OCI-M2 (cell line): ENCODE measurements at regions not wholly inside any gene's neighbourhood (a gene's known extent, or its start where the extent isn't known, plus 50 kb on each side); places are given as distances from the start of the nearest gene placed in this dataset.
"Not testable (repeated sequence)": the region's sequence is repeated elsewhere in the genome, so short reads cannot be mapped to it uniquely, and the experiment has no call there.

Experiments used
- DNase-seq: peaks from one replicate; lab custom pipeline; 2025; ENCODE audit not compliant: unreplicated experiment; lab: John Stamatoyannopoulos, UW

DNA sequence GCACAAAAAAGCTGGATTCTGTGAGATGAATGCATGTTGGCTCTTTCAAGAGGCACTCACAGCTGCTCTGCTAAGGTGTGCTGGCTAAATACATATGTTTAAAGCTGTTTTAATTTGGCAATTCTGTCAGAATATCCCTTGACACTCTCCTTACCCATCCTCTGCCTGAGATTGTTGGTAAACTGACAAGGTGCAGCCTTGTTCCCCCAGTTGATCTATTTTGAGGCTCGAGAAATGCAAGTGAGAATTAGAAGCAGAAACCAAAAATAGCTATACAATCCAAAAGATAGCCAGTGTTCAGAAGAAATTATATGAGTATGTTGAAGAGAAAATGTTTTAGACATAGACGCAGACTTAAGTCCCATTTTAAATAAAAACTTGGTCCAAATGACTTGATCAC lies 971.7 kb upstream of the GYPC start:
- no peak for DNase-seq

DNA sequence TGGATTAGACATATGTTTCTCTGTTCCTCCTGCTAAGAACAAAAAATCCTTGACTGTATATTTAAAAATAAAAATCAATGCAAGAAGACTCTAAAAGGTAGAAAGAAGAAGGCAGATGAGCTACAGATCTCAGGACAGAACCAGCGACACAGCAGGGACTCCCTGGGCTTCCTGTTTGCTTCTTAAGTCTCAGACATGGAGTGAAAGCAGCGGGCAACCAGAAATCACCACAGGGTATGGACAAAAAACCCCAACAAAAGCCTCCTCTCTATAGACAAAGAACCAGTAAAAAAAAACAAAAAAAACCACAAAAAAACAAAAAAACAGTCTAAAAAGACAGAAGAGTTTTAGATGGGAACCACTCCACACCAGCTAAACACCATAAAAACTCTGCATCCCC lies 971.0 kb upstream of the GYPC start:
- no peak for DNase-seq

DNA sequence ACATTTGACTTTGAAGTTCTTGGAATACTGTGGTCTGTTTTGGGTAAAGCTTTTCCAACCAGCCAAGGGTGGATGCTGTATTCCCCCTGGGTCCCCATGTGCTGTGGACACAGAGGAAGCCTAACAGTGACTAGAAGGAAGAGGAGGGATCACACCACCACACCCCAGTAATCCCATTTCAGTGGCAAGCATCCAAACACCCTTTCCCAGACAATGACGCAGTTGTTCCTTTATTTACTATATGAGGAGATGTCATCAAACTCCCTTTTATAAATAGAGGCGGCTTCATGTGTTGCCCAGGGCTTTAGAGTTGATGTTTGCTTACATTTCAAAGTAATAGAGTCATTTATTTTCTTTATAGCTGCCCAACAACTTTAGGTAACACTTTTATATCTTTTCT lies 959.4 kb upstream of the GYPC start:
- DNase-seq, result no peak

DNA sequence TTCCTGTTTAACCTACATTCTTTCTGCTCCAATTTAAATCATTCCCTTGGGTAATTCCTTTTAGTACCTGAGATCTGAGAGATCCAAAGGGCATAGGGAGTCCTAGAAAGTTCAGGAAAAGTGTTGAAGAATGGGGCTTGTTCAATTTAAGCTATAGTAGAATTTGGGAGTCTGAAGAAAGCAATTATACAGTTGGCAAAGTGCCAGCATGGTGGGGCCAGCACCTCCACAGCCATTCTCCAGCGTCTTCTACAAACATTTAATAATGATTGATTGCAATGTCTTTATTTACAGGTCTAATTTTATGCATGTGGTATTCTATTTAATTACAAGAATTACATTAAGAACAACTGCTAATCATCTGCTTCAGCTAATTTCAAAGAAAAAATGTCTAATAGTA lies 957.7 kb upstream of the GYPC start:
- DNase-seq, result no peak

DNA sequence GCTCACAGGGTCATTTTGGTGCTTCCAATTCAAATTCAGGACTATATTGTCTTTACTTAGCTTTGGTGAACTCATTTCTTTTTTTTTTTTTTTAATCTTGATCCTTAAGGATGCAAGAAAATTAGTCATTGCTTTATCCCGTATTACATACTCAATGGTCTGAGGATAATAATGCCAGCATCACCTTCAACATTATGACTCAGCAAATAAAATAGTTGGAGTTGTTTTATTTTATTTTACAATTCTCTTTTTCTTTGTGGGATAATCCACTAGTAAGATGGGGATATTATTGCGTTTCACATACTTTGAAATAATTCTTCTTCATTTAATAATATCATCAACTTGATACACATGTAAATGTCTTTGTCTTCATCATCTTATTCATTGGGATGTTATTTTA lies 954.9 kb upstream of the GYPC start:
- no peak for DNase-seq

DNA sequence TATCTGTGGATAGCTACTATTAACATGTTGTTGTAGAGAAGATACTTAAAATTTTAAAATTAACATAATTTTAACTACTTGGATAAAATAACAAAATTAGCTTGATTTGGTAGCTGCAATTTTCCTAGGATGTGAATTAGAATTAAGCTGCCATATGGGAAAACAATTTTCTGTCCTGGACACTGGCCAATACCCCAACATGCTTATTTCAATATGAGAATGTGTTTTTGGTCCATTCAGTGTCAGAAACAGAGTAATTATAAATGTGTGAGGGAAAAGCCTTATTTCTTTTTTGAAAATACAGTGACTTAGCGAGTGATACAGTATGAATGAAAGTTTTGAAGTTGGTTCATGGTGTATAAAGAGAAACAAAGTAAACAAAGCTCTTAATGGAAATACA lies 948.3 kb upstream of the GYPC start:
- DNase-seq, result no peak

DNA sequence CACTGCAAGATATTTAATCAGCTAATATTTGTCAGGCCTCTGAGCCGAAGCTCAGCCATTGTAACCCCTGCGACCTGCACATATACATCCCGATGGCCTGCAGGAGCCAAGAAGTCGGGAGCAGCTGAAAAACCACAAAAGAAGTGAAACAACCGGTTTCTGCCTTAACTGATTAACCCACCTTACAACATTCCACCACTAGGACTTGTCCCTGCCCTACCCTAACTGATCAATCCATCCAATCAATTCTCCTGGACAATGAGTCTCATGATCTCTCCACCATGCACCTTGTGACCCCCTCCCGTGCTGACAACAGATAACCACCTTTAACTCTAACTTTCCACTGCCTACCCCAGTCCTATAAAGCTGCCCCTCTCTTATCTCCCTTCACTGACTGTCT lies 945.4 kb upstream of the GYPC start:
- DNase-seq, result no peak

DNA sequence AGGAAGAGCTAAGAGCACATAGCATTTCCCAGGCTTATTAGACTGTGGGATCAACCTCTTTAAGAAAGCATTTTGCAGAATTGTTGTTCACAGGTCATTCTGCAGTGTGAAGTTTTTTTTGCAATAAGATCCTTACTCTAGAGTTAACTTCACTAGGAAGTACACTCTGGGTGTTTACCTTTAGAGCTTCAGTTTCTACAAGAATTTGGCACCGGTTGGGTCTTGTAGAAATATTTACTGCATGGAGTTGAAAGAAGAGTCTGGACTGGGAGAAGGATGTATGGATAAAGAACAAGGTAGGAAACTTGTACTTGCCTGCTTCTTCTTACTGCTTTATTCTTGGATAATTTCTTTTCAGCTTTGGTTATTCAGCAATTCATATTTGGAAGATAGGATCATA lies 944.9 kb upstream of the GYPC start:
- DNase-seq, result no peak

DNA sequence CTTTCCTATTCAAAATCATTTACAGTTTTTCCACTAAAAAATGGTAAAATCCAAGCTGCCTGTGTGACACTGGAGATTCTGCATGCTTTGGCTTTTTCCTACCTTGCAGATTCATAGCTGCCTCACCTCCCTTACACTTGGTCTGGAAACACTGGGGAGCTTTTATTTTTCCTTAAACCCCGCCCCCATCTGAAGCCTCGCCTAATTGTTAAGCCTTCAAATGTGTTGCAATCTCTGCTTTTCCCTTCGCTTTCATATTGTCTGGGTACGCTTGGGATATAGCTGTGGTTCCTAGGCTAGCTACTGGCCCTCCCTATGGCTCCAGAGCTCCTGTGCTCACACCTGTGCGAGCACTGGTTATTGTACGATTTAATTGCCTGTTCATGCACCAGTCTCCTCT lies 942.4 kb upstream of the GYPC start:
- no peak for DNase-seq

DNA sequence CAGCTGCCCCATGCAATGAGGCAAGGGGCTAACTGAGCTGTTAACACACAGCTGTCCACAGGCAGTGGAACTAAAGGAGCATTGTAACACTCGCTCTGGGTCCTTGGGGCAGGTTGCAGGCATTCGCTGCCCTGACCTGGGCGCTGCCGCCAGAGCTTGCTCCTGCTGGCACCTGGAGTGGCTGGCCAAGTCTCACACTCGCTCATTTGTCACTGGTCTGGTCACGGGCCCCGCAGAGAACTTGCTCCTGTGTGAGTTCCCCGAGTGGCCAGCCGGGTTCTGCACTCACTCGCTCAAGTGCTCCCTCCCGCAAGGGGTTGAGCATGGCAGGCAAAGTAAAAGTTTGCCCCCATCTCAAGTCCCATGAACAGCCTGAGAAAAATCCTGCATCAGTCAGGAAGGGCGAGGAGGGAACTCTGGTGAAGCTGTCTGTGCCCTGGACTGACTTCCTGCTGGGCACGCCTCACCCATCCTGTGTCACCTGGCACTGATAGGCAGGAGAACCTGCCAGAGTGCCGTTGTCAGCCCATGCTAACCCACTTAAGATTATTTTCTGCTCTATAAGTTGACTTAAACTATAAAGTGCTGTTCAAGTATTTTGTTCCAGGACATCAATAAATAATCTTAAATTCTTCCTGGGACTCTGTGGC lies 934.8 kb upstream of the GYPC start:
- no peak for DNase-seq

DNA sequence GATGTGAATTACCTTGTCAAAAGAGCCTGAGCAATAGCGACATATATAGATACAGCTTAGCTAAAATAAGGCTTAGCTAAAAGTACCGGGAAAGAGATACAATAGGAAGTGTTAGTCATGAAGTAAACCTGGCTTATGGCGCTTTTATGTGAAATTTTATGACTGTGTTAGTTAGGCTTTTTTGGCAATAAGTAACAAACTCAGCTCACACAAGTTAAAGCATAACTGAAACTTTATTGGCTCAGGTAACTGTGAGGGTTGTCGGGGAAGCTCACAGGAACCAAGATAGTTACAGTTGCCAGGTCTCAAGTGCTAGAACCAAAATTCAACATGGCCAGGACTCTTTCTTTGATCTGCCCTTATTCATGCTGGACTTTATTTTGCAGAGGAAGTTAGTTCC lies 925.0 kb upstream of the GYPC start:
- no peak for DNase-seq

DNA sequence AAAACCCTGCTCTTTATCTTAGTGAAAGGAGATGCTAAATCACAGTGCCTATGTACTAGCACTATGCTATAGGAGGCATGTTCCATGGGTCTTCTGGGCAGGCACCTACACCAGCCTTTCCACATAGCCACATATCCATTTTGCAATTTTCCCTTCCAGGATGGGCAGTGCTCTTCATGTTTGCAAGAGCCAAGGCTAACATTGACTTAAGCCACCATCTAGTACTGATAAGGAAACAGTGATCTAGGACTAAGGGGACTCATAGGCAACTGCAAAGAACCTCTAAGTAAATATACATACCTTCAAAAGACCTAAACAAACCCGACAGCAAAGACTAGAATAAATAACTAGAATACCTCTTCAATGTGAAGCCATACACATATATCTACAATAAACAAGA lies 919.7 kb upstream of the GYPC start:
- no peak for DNase-seq

DNA sequence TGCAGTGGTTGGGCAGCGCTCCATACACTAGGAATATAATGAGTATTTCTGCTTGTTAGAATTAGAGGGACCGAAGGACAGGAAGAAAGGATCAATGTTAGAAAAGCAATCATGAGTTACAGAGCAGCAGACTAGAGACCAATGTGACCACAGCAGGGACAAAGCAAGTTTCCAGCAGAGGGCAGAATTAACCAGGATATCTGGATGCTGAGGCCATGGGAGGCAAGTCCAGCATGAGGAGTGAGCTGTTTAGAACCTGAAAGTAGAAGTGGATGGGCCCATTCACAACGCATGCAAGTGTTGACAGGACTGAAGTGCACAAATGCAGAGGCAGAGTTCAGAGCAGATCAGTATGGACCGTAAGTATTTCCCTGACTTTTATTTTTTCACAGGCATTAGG lies 910.4 kb upstream of the GYPC start:
- DNase-seq, result no peak

DNA sequence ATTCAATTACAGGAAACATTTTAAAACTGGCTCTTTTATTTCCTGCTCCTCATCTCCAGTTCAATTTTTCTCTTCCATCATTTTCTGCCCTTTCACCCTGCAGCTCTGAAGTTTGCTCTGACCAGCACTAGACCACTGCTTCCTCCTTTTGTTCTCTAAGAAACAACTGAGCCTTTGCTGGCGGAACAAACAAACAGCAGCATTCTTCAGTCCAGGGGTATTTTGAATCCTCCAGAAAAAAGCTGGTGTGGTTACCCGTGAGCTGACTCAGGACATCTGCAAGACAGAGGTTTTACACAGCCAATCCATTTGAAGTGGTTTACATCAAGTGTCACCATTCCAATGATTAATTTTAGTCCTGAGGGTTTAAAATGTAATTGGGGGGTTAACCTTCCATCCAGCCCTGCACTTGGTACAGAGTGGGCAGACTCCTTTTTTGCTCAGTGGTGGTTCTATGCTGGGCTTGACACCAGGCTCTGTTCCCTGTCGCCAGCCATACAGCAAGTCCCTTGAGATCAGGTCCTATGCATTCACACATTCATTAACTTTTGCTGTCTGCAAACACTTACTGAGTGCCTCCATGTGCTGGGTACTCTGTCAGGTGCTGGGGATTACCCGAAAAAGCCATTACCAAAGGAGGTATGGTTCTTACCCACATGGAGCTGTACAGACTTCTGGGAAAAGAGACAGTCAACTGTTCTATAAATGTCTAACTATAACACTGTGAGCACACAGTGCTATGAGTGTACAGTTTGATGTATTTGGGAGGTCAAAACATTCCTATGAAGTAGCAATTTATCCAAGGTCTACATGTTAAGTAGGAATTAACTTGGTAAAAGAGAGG lies 909.4 kb upstream of the GYPC start:
- no peak for DNase-seq

DNA sequence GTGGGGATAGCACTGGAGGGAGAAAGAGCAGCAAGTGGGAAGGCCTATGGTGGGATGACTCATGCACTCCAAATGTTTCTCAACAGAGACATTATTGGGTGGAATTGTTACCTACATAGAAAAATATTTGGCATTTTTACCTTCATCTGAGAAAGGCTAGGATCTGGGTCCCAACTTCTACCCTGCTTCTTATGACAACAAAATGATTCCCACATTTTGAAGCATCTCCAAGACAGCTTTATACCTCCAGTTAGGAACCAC lies 908.9 kb upstream of the GYPC start:
- no peak for DNase-seq

DNA sequence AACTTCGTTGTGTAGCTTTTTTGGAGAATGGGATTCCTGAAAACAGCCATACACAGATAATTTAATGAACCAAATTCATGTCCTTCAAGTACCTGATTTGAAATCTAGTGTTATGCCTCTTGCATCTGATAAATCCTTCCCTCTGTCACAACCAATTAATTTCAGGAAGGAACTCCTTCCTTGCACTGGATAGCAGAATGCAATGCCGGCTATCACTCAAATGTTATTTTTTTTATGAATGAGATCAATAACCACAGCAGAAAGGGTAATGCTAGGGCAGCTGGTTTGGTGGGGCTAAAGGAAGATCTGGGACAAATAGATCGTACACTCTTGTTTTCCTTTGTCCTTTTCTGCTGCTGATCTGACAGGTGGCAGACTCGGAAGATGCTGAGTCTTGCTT lies 899.5 kb upstream of the GYPC start:
- DNase-seq, result no peak

DNA sequence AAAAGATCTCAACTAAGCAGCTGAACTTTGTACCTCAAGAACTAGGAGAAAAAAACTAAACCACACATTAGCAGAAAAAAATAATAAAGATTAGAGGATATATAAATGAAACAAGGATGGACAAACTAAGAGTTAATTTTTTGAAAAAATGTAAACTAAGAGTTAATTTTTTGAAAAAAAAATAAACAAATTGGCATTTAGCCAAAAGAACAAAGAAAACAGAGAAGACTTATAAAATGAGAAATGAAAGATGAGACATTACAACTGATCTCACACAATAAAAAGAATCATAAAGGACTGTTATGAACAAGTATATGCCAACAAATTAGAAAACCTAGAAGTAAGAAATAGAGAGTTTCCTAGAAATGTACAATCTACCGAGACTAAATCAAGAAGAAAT lies 859.2 kb upstream of the GYPC start:
- no peak for DNase-seq

DNA sequence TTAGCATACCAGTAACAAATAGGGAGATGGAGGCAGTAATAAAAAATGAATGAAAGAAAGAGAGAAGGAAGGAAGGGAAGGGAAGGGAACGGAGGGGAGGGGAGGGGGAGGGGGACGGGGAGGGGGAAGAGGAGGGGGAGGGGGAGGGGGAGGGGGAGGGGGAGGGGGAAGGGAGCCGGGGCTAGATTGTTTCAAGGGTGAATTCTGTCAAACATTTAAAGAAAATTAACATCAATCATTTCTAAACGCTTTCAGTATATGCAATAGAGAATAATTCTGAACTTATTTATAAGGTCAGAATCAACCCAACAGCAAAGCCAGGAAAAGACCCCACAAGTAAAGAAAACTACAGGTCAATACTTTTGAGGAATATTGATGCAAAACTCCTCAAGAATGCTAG lies 858.8 kb upstream of the GYPC start:
- no peak for DNase-seq

DNA sequence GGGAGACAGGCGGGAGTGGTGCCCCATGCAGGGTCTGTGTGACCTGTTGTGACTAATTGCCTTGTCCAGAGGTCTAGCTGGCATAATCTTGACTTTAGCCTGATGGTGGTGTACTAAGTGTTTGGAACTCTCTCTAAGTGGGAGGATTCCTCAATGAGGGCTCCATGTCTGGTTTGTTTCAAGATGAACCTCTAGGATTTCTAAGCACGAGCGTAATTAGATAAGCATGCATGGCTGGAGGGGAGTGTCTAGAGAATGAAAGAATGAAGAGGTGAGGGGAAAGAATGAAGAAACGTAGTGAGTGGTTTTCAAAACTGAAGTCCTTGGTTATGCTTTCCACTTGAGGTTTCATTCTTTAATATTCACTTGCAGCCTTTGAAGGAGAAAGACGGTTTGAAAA lies 833.2 kb upstream of the GYPC start:
- DNase-seq, result no peak

DNA sequence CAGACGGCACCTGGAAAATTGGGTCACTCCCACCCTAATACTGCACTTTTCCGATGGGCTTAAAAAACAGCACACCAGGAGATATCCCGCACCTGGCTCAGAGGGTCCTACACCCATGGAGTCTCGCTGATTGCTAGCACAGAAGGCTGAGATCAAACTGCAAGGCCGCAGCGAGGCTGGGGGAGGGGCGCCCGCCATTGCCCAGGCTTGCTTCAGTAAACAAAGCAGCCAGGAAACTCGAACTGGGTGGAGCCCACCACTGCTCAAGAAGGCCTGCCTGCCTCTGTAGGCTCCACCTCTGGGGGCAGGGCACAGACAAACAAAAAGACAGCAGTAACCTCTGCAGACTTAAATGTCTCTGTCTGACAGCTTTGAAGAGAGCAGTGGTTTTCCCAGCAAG lies 830.2 kb upstream of the GYPC start:
- DNase-seq, result not testable (repeated sequence)

DNA sequence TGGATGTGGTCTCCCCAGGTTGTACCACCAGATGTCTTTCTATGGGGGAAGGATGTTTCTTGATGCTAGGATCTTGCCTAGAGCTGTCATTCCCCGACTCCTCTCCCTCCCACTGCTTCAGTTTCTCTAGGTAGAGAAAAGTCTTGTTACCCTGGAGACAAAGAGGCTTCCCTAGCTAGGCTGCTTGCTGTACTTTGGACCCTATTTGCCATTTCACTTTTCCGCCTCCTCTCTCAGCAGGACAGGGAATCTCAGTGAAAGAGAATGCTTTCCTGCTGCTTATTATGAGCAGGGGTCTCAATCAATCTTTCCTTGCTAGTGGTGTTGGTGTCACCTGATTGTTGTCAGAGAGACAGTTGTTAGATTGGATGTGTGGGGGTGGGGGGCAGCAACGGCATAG lies 818.8 kb upstream of the GYPC start:
- no peak for DNase-seq

DNA sequence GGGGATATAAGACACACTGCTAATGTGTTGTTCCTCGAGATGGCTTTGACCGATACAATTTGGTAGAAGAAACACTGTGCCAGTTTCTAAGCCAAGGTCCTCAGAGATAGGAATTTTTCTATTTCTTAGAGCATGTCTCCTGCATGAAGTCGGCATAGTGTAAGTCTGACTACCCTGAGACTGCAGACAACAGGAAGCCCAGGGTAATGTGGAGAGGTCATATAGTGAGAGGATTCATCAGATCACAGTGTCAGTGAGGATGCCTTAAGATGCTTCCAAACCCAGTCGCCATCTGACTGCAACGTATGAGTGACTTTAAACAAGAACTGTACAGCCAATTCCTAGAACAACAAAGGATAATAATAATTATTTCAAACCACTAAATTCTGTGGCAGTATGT lies 818.3 kb upstream of the GYPC start:
- no peak for DNase-seq

DNA sequence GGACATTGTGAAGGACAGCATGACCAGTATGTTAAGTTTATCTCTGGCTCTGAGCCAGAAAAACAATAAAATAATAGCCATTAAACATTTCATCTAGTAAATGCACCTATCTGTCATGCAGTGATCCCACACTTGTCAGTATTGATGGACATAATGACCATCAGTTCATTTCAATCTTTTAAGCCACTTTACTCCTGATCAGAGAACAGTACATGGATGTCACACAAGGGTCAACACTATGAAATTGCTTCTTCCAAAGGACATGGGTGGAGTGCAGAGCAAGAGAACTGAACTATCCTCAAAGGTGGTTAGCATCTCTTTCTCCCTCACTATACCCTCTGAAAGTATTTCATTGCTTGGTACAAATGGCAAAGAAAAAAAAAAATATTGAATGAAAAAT lies 816.0 kb upstream of the GYPC start:
- DNase-seq, result no peak
